ENCODE measurements at regions not wholly inside any gene's neighbourhood (a gene's known extent, or its start where the extent isn't known, plus 50 kb on each side); places are given as distances from the start of the nearest gene placed in this dataset.

DNA sequence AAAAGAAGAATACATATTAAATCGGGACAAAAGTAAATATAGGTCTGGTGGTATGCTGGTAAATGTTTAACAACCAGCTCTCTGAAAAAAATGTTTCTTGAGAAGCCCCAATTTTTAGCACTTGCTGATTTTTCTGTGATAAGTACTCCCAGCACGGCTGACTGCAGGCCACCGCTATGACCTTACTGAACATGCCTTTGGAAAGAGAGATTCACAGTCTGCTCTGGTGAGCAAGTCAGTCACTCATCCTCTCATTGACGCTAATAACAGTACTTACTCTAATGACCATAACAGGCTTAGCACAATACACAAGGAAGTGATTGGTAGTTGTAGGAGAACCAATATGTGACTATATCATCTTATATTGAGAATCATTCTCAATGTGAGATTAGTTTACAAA lies 98.9 kb upstream of the BLTP1 start:
- H4K20me1 ChIP-seq (ENCODE audit: insufficient read depth, low read length) = no peaks in the 10 kb centered on the region
- H3K9me2 ChIP-seq (ENCODE audit: insufficient read depth, low read length) = no peaks in the 10 kb centered on the region
- ChIA-PET CTCF (ENCODE audit: unreplicated experiment) (no interaction called here), POLR2A (interaction anchor here (0.5 to 1.1 kb wide), 4 partner anchors 9 to 83 kb away, joined by 3 to 5 read pairs (median 3); no protein-coding TSS in a partner anchor)
- no peak overlapping the region for H3K27ac ChIP-seq (ENCODE audit: low read depth, low read length, poor library complexity, severe bottlenecking)
- DNase-seq (ENCODE audit: low spot score) = no peak
- no peaks in the 10 kb centered on the region for H3K4me1 ChIP-seq (ENCODE audit: insufficient read depth, low read length, poor library complexity, severe bottlenecking)
- H3K9me3 ChIP-seq (ENCODE audit: low read length) = no peaks in the 10 kb centered on the region
- no peak overlapping the region for H3K4me2 ChIP-seq (ENCODE audit: low read length)
- TF ChIP-seq, protein P1, sequence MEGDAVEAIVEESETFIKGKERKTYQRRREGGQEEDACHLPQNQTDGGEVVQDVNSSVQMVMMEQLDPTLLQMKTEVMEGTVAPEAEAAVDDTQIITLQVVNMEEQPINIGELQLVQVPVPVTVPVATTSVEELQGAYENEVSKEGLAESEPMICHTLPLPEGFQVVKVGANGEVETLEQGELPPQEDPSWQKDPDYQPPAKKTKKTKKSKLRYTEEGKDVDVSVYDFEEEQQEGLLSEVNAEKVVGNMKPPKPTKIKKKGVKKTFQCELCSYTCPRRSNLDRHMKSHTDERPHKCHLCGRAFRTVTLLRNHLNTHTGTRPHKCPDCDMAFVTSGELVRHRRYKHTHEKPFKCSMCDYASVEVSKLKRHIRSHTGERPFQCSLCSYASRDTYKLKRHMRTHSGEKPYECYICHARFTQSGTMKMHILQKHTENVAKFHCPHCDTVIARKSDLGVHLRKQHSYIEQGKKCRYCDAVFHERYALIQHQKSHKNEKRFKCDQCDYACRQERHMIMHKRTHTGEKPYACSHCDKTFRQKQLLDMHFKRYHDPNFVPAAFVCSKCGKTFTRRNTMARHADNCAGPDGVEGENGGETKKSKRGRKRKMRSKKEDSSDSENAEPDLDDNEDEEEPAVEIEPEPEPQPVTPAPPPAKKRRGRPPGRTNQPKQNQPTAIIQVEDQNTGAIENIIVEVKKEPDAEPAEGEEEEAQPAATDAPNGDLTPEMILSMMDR (conservative IDR thresholded peaks at IDR 0.05; ENCODE audit: low read length) = no peak
- no peak for TF ChIP-seq EZH2phosphoT487 (IDR thresholded peaks at IDR 0.05; ENCODE audit: borderline replicate concordance, low read depth, low read length)
- H2AFZ ChIP-seq (ENCODE audit: low read length) = no peak overlapping the region
- no peaks in the 10 kb centered on the region for H3K36me3 ChIP-seq (ENCODE audit: insufficient read depth, low read length)
- H3K79me2 ChIP-seq (ENCODE audit: insufficient read depth, low read depth, low read length) = no peaks in the 10 kb centered on the region
- intact Hi-C loops (cut with micrococcal nuclease; ENCODE audit: unreplicated experiment) = no loop called here
- H3K4me3 ChIP-seq (ENCODE audit: low read depth, low read length, poor library complexity, severe bottlenecking) = no peak overlapping the region
- BruUV-seq (replicated peaks) = no TSS peak

DNA sequence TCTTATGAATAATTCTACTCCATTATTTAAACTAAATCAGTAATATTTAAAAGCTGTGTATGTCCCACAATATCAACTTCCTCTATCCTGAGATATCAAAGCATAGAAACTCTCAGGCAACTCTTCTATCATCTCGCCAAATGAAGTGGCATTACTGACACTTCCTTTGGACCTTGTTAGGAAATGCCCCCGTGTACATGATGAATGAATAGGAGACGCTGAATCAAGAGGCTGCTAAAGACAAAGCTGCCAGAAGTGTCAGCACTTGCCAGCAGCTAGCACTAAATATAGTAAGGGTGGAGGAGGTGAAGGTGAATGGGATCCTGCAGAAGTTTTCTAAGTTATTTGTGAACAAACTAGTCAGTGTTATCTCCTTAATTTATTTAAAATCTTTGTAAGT lies 99.5 kb upstream of the BLTP1 start:
- intact Hi-C loops (cut with micrococcal nuclease; ENCODE audit: unreplicated experiment) = no loop called here
- CTCF ChIA-PET (ENCODE audit: unreplicated experiment) = no interaction called here
- no TSS peak for BruUV-seq (replicated peaks)

DNA sequence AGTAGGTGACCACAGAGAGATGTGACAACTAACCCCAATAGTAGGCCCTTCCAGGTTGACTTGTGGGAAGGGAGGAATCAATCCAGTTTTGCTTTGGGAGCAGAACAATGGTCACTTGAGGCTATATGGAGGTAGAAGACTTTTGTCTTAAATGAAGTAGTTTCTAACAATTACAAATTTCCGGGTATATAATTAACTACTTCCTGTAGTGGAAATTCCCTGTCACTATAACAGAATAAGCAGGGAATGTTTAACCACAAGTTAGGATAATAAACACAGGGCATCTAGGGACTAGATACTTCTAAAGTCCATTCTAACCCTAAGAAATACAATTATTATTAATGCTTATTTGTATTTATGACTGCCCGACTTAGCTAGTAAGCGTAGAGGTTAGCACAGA lies 99.0 kb upstream of the TRPC3 start:
- ChIA-PET POLR2A (no interaction called here), CTCF (ENCODE audit: unreplicated experiment) (no interaction called here)
- no peak for DNase-seq (ENCODE audit: low spot score)
- Histone ChIP-seq H3K4me1 (ENCODE audit: insufficient read depth, low read length, poor library complexity, severe bottlenecking) (no peaks in the 10 kb centered on the region), H3K36me3 (ENCODE audit: insufficient read depth, low read length) (no peaks in the 10 kb centered on the region), H3K9me2 (ENCODE audit: insufficient read depth, low read length) (no peaks in the 10 kb centered on the region), H3K9me3 (ENCODE audit: low read length) (no peaks in the 10 kb centered on the region), H3K4me2 (ENCODE audit: low read length) (no peak overlapping the region), H2AFZ (ENCODE audit: low read length) (no peak overlapping the region), H3K4me3 (ENCODE audit: low read depth, low read length, poor library complexity, severe bottlenecking) (no peak overlapping the region), H3K79me2 (ENCODE audit: insufficient read depth, low read depth, low read length) (no peaks in the 10 kb centered on the region), H4K20me1 (ENCODE audit: insufficient read depth, low read length) (no peaks in the 10 kb centered on the region), H3K27ac (ENCODE audit: low read depth, low read length, poor library complexity, severe bottlenecking) (no peak overlapping the region)
- intact Hi-C loops (cut with micrococcal nuclease; ENCODE audit: unreplicated experiment) = no loop called here
- TF ChIP-seq, protein P1 (conservative IDR thresholded peaks at IDR 0.05; ENCODE audit: low read length) = no peak
- no peak for TF ChIP-seq EZH2phosphoT487 (IDR thresholded peaks at IDR 0.05; ENCODE audit: borderline replicate concordance, low read depth, low read length)
- BruUV-seq (replicated peaks) = no TSS peak

More for the DNA sequence above, 99.5 kb upstream of the BLTP1 start:
- POLR2A ChIA-PET = interaction anchor here (0.5 to 0.8 kb wide), 3 partner anchors 8 to 83 kb away, joined by 3 to 5 read pairs (median 3); no protein-coding TSS in a partner anchor
- Histone ChIP-seq H3K36me3 (ENCODE audit: insufficient read depth, low read length) (no peaks in the 10 kb centered on the region), H3K79me2 (ENCODE audit: insufficient read depth, low read depth, low read length) (no peaks in the 10 kb centered on the region), H3K9me2 (ENCODE audit: insufficient read depth, low read length) (no peaks in the 10 kb centered on the region), H4K20me1 (ENCODE audit: insufficient read depth, low read length) (no peaks in the 10 kb centered on the region), H3K9me3 (ENCODE audit: low read length) (no peaks in the 10 kb centered on the region), H3K27ac (ENCODE audit: low read depth, low read length, poor library complexity, severe bottlenecking) (no peak overlapping the region), H3K4me2 (ENCODE audit: low read length) (no peak overlapping the region), H3K4me3 (ENCODE audit: low read depth, low read length, poor library complexity, severe bottlenecking) (no peak overlapping the region), H3K4me1 (ENCODE audit: insufficient read depth, low read length, poor library complexity, severe bottlenecking) (no peaks in the 10 kb centered on the region), H2AFZ (ENCODE audit: low read length) (no peak overlapping the region)
- no peak for TF ChIP-seq EZH2phosphoT487 (IDR thresholded peaks at IDR 0.05; ENCODE audit: borderline replicate concordance, low read depth, low read length)
- TF ChIP-seq, protein P1 (conservative IDR thresholded peaks at IDR 0.05; ENCODE audit: low read length) = no peak
- DNase-seq (ENCODE audit: low spot score) = no peak
